Renal cortex interstitium (tissue), 11 donors: ENCODE measurements at regions not wholly inside any gene's neighbourhood (a gene's known extent, or its start where the extent isn't known, plus 50 kb on each side); places are given as distances from the start of the nearest gene placed in this dataset.
"Not testable (repeated sequence)": the region's sequence is repeated elsewhere in the genome, so short reads cannot be mapped to it uniquely, and the experiment has no call there.

Experiments used
- DNase-seq, 11 donors: peaks; one replicate each; pipeline ENCODE4 v3.0.0-alpha.2; 2013; ENCODE audit warnings: low read depth in 9 of 11, low spot score in 4 of 11; ENCODE audit errors: extremely low read depth in 1 of 11

- DNase-seq = no peak
Observed at GRCh38 chr10:84951616-84952015, 623.2 kb downstream of the CCSER2 start.

GRCh38 chr10:84957427-84957826 is 629.0 kb downstream of the CCSER2 start:
- DNase-seq = no peak

DNA sequence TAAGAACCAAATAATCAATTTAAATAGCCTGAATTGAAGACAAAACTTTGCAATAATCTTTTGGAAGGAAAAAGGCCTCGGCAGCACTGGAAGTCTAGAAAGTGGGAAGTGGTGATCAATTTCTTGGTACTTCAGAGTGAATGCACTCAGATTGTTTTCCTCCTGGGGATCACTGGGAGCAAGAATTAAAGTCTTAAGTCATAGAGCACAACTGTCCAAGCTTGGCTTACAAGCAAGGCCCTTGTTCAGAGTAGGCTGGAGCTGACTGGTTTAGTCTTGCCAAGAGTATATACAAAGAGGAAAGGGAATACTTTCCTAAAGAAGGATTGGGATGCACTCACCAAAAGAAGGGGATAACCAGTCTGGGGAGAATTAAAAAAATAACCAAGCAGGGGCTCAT is 637.1 kb downstream of the CCSER2 start:
- DNase-seq = no peak

DNA sequence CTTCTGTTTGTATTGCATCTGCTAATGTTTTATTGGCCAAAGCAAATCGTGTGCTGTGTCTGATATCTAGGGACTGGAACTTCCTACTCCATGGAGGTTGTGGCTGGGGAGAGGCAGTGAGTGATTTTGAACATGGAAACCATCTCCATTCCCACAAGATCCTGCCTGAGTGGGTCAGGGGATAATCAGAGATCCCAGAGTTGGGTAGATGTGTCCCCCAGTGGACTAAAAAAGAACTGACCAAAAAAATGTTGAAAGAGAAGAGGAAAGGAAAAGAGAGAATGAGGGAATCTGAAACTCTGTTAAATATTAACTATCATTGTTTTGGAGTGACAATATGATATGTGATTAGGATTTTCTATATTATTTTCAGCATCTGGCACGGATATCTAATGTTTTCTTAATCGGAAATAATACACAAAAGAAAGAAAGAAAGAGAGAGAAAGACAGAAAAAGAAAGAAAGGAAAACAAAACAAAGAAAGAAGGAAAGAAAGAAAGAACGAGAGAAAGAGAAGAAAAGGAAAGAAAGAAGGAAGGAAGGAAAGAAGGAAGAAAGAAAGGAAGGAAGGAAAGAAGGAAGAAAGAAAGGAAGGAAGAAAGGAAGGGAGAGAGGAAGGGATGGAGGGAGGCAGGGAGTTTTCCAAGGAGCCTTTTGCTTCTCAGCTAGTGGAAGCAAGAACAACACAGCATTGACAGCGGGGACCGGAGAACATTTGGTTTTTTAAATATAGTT is 638.5 kb downstream of the CCSER2 start:
- no peak for DNase-seq

DNA sequence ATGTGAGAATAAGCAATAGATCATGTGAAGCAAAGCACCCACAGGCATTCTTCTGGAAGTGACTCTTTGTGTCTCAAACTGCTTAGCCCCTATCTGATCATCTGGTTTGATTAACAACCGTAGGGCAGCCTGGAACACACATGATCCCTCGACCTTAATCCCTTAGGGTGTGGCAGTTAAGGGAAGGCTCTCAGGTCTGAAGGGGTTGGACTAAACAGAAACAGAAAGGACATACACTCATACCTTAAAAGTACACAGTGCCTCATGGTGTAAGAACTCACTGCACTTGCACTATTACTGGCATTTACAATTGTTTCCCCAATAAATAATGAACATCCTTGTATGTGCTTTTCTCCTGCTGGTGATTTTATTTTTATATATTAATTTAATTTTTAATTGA is 640.9 kb downstream of the CCSER2 start:
- DNase-seq = not testable (repeated sequence)

GRCh38 chr10:84987039-84987438 is 658.6 kb downstream of the CCSER2 start:
- no peak for DNase-seq

DNA sequence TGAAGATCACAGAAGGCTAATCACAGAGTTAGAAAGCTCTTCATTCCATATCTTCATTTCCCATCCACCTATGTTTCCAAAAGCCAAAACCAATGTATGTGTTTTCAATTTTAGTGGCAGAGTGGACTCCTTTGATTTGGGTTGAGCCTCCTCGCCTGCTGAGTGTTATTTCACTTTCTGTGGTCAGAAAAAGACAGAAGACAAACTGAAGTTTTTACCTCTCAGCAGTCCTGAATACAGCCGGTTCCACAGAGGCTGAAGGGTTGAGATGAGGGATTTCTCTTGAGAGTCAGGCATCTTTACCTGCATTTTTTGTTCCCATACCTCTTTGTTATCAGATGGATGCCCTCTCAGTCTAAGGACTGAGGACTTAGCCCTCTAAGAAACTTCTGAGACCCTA is 659.6 kb downstream of the CCSER2 start:
- no peak for DNase-seq

GRCh38 chr10:84990713-84991112 is 662.3 kb downstream of the CCSER2 start:
- DNase-seq = no peak

DNA sequence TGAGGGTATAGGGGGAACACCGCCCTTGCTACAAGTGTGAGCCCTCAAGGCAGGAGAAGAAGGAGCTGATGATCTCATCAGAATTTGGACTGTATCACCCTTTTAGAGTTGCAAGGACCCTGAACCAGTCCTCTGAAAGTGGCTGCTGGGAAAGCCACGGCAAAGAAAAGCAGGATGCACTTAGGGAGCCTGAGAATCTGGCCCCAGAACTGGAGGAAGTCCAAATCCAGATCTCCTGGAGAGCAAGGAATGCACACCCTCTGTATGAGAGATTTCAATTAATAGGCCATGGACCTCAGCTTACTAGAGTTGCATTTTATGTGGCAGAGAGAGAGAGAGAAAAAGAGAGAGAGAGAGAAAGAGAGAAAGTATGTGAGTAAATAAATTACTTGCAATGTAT is 662.9 kb downstream of the CCSER2 start:
- peak in 1 of 11 donors; percentile 28 for DNase-seq

GRCh38 chr10:84993251-84994035 is 665.1 kb downstream of the CCSER2 start:
- DNase-seq = no peak

GRCh38 chr10:84994722-84995121 is 666.3 kb downstream of the CCSER2 start:
- no peak for DNase-seq

DNA sequence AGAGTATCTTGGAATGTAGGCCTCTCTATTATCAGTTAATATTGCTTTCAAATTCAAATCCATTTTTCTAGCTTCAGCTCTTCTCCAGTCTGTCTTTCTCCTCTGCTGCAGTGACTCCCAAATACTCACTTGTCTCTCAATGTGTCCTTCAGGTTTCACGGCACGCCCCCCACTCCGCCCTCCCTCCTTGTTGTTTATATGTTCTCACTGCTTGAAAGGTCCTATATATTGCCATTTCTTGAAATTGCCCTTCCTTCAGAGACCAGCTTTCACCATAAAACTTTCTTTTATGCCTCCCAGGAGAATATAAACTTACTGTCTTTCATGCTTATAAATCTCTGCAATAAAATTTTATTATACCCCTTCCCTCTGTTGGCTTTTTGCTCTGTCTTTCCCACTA is 668.2 kb downstream of the CCSER2 start:
- no peak for DNase-seq

DNA sequence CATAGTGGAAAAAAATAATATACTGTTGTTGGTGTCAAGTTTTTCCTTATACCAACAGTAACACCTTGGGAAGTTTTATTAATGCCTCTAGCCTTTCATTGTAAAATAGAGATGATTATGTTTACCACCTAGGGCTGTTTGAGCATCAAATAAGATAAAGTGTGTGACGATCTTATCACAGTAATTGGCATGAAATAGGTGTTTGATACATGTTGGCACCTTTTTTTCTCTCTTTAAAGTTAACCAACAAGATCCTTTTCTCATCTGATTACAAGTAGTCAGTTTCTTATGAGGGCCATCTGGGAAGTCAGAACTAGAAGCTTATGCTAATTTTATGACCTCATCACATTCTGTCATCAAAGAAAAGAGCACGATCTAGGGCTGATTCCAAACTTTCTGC is 669.5 kb downstream of the CCSER2 start:
- DNase-seq = no peak

DNA sequence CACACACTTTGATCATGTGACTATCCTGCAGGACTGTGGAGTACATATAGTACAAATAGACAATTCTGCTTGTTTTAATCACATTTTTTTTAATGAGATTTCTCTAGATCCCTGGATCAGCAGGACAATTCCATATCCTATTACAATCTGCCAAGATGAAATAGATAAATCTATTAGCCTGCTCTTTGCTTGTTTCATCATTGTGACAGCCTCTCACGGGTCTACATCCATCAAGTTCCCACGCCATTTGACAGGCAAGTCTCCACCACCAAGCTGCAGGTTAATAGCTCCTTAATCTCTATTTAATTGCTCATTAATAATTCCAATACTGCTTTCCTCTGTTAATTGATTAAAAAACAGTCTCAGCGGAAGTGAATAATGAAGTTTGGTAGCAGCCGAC is 671.5 kb downstream of the CCSER2 start:
- DNase-seq = no peak

DNA sequence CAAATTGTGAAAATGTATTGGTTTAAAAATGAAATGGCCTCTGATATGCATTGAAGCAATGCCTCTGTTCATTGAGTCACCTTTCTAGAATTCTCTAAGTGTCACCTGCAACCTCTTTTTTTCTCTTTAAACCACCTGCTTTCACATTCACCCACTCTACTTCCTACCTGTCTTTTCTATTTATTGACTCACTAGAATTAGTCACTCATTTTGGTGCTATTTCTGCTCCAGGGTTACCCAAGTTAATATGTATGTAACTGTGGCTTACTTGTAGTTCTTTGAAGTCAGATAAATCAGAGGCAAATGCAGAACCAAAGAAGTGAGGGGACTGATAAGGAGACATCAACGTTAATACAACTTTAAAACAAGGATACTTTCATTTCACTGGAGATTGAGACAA is 674.7 kb downstream of the CCSER2 start:
- DNase-seq = no peak

DNA sequence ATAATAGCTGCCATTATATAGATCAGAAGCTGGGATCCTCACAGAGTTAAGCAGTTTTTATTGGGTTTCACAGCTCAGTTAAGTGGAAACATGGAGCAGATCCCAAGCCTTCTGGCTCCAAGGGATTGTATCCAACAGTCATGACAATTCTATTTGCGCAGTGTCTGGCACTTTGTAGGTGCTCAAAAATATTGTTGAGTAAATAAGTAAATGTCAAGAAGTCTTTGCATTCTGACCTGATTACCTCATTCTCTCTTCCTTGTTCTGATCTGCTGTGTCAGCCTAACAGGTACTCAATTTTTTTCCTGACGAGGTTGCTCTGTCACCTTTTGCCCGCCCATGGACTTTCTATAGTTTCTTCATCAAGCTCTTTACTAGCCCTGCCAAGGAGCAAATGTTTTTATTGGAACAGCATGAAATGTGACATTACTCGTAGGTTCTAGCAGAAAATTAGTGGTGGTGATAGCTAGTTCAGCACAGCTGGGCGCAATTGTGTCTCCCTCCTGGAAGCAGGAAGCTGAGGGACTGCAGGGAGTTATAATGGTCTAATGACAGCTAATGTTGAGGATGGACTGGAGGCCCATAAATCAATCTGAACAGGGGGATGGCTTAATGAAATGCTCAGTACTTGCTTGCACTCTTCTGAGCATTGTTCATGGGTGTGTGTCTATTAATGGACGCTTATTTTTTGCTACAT is 680.2 kb downstream of the CCSER2 start:
- no peak for DNase-seq

GRCh38 chr10:85012305-85012704 is 683.9 kb downstream of the CCSER2 start:
- DNase-seq = no peak

DNA sequence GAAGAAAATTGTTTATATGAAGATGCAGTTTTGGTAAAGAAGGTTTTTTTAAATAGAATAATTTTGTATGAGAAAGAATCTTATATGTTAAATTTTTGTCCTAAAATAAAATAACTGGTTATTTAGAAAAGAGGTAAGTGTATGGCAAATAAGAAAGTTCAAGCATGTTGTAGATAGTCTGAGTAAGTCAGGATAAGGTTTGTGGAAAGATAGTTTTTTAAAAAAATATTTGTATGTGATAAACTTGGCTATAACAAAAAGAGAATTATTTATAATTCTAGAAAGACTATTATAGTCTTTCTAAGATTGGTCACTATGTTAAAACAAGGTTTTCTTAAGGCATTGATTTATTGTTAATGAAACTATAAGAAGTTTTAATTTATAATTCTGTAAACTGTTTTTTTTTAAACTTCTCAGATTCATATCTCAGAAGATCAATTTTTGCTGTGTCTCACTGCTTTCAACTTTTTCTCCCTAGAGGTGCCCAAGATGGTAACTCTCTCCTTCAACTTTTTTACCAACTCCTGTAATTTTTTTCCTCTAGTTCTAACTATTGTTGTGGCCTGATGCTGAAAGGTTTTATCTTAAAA is 698.6 kb downstream of the CCSER2 start:
- DNase-seq = no peak

DNA sequence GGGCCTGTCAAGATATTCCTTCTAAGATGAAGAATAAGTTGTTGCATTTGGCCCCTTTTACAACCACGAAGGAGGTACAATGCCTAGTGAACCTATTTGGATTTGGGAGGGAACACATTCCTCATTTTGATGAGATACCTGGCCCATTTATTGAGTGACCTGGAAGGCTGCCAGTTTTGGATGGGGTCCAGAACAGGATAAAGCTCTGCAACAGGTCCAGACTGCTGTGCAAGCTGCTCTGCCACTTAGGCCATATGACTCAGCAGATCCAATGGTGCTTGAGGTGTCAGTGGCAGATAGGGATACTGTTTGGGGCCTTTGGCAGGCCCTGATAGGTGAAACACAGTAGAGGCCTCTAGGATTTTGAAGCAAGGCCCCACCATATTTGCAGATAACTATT is 704.6 kb downstream of the CCSER2 start:
- no peak for DNase-seq

DNA sequence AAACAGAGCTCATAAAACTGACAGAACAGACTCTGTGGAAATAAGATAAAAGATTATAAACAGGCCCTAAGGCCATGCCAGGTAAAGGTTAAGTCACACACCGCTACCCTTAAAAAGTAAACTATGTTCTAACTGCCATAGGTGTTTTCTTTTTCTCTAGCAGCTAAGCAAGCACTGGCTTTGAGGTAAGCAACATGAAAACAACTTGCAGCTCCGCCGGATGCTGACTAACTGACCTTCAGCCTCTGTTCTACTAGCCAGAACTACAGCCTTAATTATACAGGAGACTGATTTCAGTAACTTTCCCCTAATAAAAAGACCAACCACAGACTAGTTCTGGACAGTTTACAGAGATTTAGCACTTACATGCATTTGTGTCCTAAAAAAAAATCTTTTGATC is 708.3 kb downstream of the CCSER2 start:
- DNase-seq = peak in 4 of 11 donors; percentile 2 to 8 (median 4)
